Coronary artery (tissue), 2 donors: ENCODE measurements at regions not wholly inside any gene's neighbourhood (a gene's known extent, or its start where the extent isn't known, plus 50 kb on each side); places are given as distances from the start of the nearest gene placed in this dataset.

Experiments used
- DNase-seq: peaks from one replicate; pipeline ENCODE4 v3.0.0-alpha.2; 2017; ENCODE audit warnings: low spot score
- H3K27ac ChIP-seq, 2 donors: fragments of 200-600 bp; sonication (generic); one replicate each; pipeline ENCODE4 v1.5.1; 2016 to 2019
- H3K4me3 ChIP-seq: fragments of 200-600 bp; sonication (generic); 2 replicates; pipeline ENCODE4 v1.5.1; 2016; ENCODE audit warnings: mild to moderate bottlenecking, moderate library complexity
- CTCF ChIP-seq: fragments of 200-600 bp; sonication (generic); IDR thresholded peaks from one replicate; pipeline ENCODE4 v1.5.1; 2019; ENCODE audit warnings: antibody characterized with exemption

GRCh38 chr6:54747955-54748354 is 98.6 kb upstream of the FAM83B start:
- no peak for TF ChIP-seq CTCF
- Histone ChIP-seq H3K27ac (no peak overlapping the region), H3K4me3 (no peak overlapping the region)
- no peak for DNase-seq

GRCh38 chr6:54754406-54754805 is 92.2 kb upstream of the FAM83B start:
- H3K4me3 ChIP-seq, result no peak overlapping the region
- no peak overlapping the region for H3K27ac ChIP-seq
- TF ChIP-seq CTCF, result no peak
- no peak for DNase-seq

- no peak overlapping the region for H3K27ac ChIP-seq
- DNase-seq, result no peak
- H3K4me3 ChIP-seq, result no peak overlapping the region
- no peak for TF ChIP-seq CTCF
Measured at GRCh38 chr6:54758340-54758739, 88.2 kb upstream of the FAM83B start.

GRCh38 chr6:54768494-54768893 is 78.1 kb upstream of the FAM83B start:
- DNase-seq, result no peak
- H3K4me3 ChIP-seq, result no peak overlapping the region
- no peak overlapping the region for H3K27ac ChIP-seq
- TF ChIP-seq CTCF, result no peak

- Histone ChIP-seq H3K27ac (no peak overlapping the region), H3K4me3 (no peak overlapping the region)
- TF ChIP-seq CTCF, result no peak
- no peak for DNase-seq
Measured at GRCh38 chr6:54770328-54770727, 76.2 kb upstream of the FAM83B start.

GRCh38 chr6:54771968-54772367 is 74.6 kb upstream of the FAM83B start:
- H3K4me3 ChIP-seq, result no peak overlapping the region
- DNase-seq, result no peak
- no peak overlapping the region for H3K27ac ChIP-seq
- TF ChIP-seq CTCF, result no peak

GRCh38 chr6:54772610-54773009 is 74.0 kb upstream of the FAM83B start:
- H3K4me3 ChIP-seq, result no peak overlapping the region
- no peak overlapping the region for H3K27ac ChIP-seq
- TF ChIP-seq CTCF, result no peak
- no peak for DNase-seq
